Astrocyte (in vitro differentiated cells and primary cell): ENCODE measurements at regions not wholly inside any gene's neighbourhood (a gene's known extent, or its start where the extent isn't known, plus 50 kb on each side); places are given as distances from the start of the nearest gene placed in this dataset.

Source experiments
- DNase-seq: peaks from one replicate; pipeline ENCODE4 v3.0.0-alpha.2; 2010; ENCODE audit warnings: low read depth
- FAIRE-seq: peaks from 2 replicates; lab custom pipeline; 2011; peaks lifted over from hg19 to GRCh38; lab: Jason Lieb, UNC
- H2AFZ ChIP-seq: 2 replicates; pipeline ENCODE4 v1.6.0; 2012; ENCODE audit warnings: low read depth, low read length, inconsistent platforms
- H3K27ac ChIP-seq: 2 replicates; pipeline ENCODE4 v1.5.1; 2011; ENCODE audit warnings: low read depth, low read length, inconsistent platforms
- H3K27me3 ChIP-seq: 2 replicates; pipeline ENCODE4 v1.6.0; 2011; ENCODE audit warnings: low read length, inconsistent platforms; ENCODE audit not compliant: insufficient read depth
- H3K36me3 ChIP-seq: 2 replicates; pipeline ENCODE4 v1.5.1; 2011; ENCODE audit warnings: low read length, inconsistent platforms; ENCODE audit not compliant: insufficient read depth
- H3K4me1 ChIP-seq: 2 replicates; pipeline ENCODE4 v1.5.1; 2011; ENCODE audit warnings: low read length, inconsistent platforms; ENCODE audit not compliant: insufficient read depth
- H3K4me2 ChIP-seq: 2 replicates; pipeline ENCODE4 v1.6.0; 2012; ENCODE audit warnings: low read length, inconsistent platforms
- H3K4me3 ChIP-seq: 2 replicates; pipeline ENCODE4 v1.5.1; 2011; ENCODE audit warnings: low read depth, mild to moderate bottlenecking, low read length, inconsistent platforms; ENCODE audit not compliant: insufficient read depth
- H3K79me2 ChIP-seq: 2 replicates; pipeline ENCODE4 v1.6.0; 2012; ENCODE audit warnings: mild to moderate bottlenecking, low read length, inconsistent platforms; ENCODE audit not compliant: insufficient read depth
- H3K9ac ChIP-seq: 2 replicates; pipeline ENCODE4 v1.6.0; 2012; ENCODE audit warnings: mild to moderate bottlenecking, low read length, inconsistent platforms
- H3K9me3 ChIP-seq: 2 replicates; pipeline ENCODE4 v1.5.1; 2012; ENCODE audit warnings: low read depth, mild to moderate bottlenecking, low read length, inconsistent platforms; ENCODE audit not compliant: insufficient read depth
- H4K20me1 ChIP-seq: 2 replicates; pipeline ENCODE4 v1.6.0; 2012; ENCODE audit warnings: low read length, inconsistent platforms; ENCODE audit not compliant: insufficient read depth
- H3K27ac Mint-ChIP-seq: one replicate; pipeline ENCODE4 v1.8.0; 2021; ENCODE audit warnings: mild to moderate bottlenecking, mixed read lengths; ENCODE audit not compliant: unreplicated experiment
- H3K27me3 Mint-ChIP-seq: one replicate; pipeline ENCODE4 v1.8.0; 2021; ENCODE audit warnings: low read depth, mixed read lengths; ENCODE audit not compliant: unreplicated experiment
- H3K36me3 Mint-ChIP-seq: one replicate; pipeline ENCODE4 v1.8.0; 2021; ENCODE audit warnings: low read depth, mixed read lengths; ENCODE audit not compliant: unreplicated experiment
- H3K4me1 Mint-ChIP-seq: one replicate; pipeline ENCODE4 v1.8.0; 2021; ENCODE audit warnings: low read depth, mixed read lengths; ENCODE audit not compliant: unreplicated experiment
- H3K4me3 Mint-ChIP-seq: one replicate; pipeline ENCODE4 v1.8.0; 2021; ENCODE audit warnings: mild to moderate bottlenecking, moderate library complexity, mixed read lengths; ENCODE audit not compliant: unreplicated experiment
- H3K9me3 Mint-ChIP-seq: one replicate; pipeline ENCODE4 v1.8.0; 2021; ENCODE audit warnings: mild to moderate bottlenecking, mixed read lengths; ENCODE audit not compliant: unreplicated experiment
- CTCF ChIP-seq: IDR thresholded peaks from 2 replicates; pipeline ENCODE4 v1.5.1; 2011; ENCODE audit warnings: low read depth, mild to moderate bottlenecking, inconsistent platforms, low read length, moderate library complexity; ENCODE audit not compliant: insufficient read depth
- EZH2 ChIP-seq: IDR thresholded peaks from 2 replicates; pipeline ENCODE4 v1.6.1; 2012; ENCODE audit warnings: mild to moderate bottlenecking, low read length, inconsistent platforms; ENCODE audit not compliant: insufficient read depth

GRCh38 chr3:189401196-189401595 lies 229.4 kb downstream of the TPRG1 start:
- DNase-seq (no peak), FAIRE-seq (no peak)
- no peak for TF ChIP-seq EZH2
- no peak for TF ChIP-seq CTCF
- H3K27ac Mint-ChIP-seq = no peak overlapping the region
- H3K9ac ChIP-seq = no peak overlapping the region
- H3K4me3 Mint-ChIP-seq = no peak overlapping the region
- H3K4me2 ChIP-seq = no peak overlapping the region
- no peaks in the 10 kb centered on the region for H3K79me2 ChIP-seq
- H3K27ac ChIP-seq = no peak overlapping the region
- H3K9me3 ChIP-seq = no peaks in the 10 kb centered on the region
- H2AFZ ChIP-seq = no peak overlapping the region
- no peaks in the 10 kb centered on the region for H3K27me3 Mint-ChIP-seq
- H3K36me3 Mint-ChIP-seq = no peaks in the 10 kb centered on the region
- no peaks in the 10 kb centered on the region for H3K9me3 Mint-ChIP-seq
- H3K4me1 Mint-ChIP-seq = no peaks in the 10 kb centered on the region
- H3K4me1 ChIP-seq = no peaks in the 10 kb centered on the region
- no peaks in the 10 kb centered on the region for H3K36me3 ChIP-seq
- no peaks in the 10 kb centered on the region for H3K27me3 ChIP-seq
- H3K4me3 ChIP-seq = no peak overlapping the region
- no peaks in the 10 kb centered on the region for H4K20me1 ChIP-seq

- Histone ChIP-seq H3K9ac (no peak overlapping the region), H3K79me2 (no peaks in the 10 kb centered on the region), H3K4me2 (no peak overlapping the region), H4K20me1 (no peaks in the 10 kb centered on the region), H3K9me3 (no peaks in the 10 kb centered on the region), H3K27ac (no peak overlapping the region), H3K27me3 (no peaks in the 10 kb centered on the region), H2AFZ (no peak overlapping the region), H3K4me1 (no peaks in the 10 kb centered on the region), H3K4me3 (no peak overlapping the region), H3K36me3 (no peaks in the 10 kb centered on the region)
- TF ChIP-seq CTCF (no peak), EZH2 (no peak)
- H3K4me3 Mint-ChIP-seq = no peak overlapping the region
- no peaks in the 10 kb centered on the region for H3K9me3 Mint-ChIP-seq
- DNase-seq (no peak), FAIRE-seq (no peak)
- H3K27ac Mint-ChIP-seq = no peak overlapping the region
- H3K4me1 Mint-ChIP-seq = no peaks in the 10 kb centered on the region
- no peaks in the 10 kb centered on the region for H3K36me3 Mint-ChIP-seq
- H3K27me3 Mint-ChIP-seq = no peaks in the 10 kb centered on the region
Measured at GRCh38 chr3:189403194-189403593, 228.0 kb upstream of the TP63 start.

DNA sequence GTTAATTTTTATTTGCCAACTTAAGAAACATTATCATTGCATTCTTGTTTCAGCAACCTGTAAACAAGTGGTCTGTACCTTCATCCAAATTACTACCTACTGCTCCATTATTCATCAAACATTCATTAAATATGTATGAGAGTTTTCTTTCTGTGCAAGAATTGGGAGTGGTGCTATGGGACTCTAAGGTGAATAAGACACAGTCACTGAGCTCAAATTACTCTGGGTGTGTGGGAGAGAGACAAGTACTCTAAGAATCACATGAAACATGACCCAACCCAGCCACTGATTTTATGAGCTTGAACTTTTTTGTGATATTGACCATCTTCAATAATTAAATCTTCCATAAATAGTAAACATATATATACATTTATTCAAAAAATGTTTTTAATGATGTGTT lies 227.2 kb upstream of the TP63 start:
- no peak for TF ChIP-seq CTCF
- no peak for TF ChIP-seq EZH2
- no peak for DNase-seq
- H3K27ac ChIP-seq = no peak overlapping the region
- Mint-ChIP-seq H3K27ac (no peak overlapping the region), H3K9me3 (no peaks in the 10 kb centered on the region), H3K4me3 (no peak overlapping the region), H3K4me1 (no peaks in the 10 kb centered on the region), H3K36me3 (no peaks in the 10 kb centered on the region), H3K27me3 (no peaks in the 10 kb centered on the region)
- H3K9ac ChIP-seq = no peak overlapping the region
- H3K9me3 ChIP-seq = no peaks in the 10 kb centered on the region
- no peak overlapping the region for H3K4me2 ChIP-seq
- H3K36me3 ChIP-seq = no peaks in the 10 kb centered on the region
- no peaks in the 10 kb centered on the region for H3K79me2 ChIP-seq
- no peaks in the 10 kb centered on the region for H4K20me1 ChIP-seq
- no peak overlapping the region for H3K4me3 ChIP-seq
- no peak for FAIRE-seq
- no peaks in the 10 kb centered on the region for H3K4me1 ChIP-seq
- H3K27me3 ChIP-seq = no peaks in the 10 kb centered on the region
- H2AFZ ChIP-seq = no peak overlapping the region
